Panc1 (cell line): ENCODE measurements at regions not wholly inside any gene's neighbourhood (a gene's known extent, or its start where the extent isn't known, plus 50 kb on each side); places are given as distances from the start of the nearest gene placed in this dataset.

Source experiments
- POLR2AphosphoS5 ChIP-seq: IDR thresholded peaks from 2 replicates; pipeline ENCODE4 v1.6.1; 2012; ENCODE audit warnings: mild to moderate bottlenecking, low read depth, low read length, moderate library complexity
- TF ChIP-seq, protein P1 (sequence below): fragments of 450-650 bp; IDR thresholded peaks from 2 replicates; pipeline ENCODE4 v1.5.1; 2017; ENCODE audit warnings: mild to moderate bottlenecking
- TF ChIP-seq, protein P2 (sequence below), 2 experiments: IDR thresholded peaks; 2 replicates each; pipeline ENCODE4 v1.6.1; 2011 to 2012; ENCODE audit warnings: low read depth in 2 of 2, control low read depth in 1 of 2, low read length in 1 of 2, mild to moderate bottlenecking in 1 of 2, moderate library complexity in 1 of 2; ENCODE audit not compliant: insufficient read depth in 1 of 2

DNA sequence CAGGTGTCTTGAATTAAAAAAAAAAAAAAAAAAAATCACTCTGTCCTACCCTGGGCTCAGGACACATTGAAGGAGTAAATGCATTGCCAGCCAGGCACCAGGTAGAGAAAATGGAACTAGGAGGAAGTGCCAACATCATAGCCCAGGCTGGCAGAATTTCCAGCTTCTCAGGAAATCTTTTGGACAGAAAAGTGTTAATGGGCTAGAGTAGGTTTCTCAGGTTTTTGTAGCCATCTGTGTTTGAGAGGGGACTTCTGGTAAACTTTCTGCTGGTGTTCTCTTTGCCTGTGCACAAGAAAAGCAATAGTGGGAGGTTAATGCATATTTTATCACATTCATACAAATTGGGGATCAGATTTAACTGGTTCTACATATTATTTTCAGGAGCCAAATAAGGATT, 678.3 kb upstream of the NRSN1 start:
- TF ChIP-seq, protein P1, sequence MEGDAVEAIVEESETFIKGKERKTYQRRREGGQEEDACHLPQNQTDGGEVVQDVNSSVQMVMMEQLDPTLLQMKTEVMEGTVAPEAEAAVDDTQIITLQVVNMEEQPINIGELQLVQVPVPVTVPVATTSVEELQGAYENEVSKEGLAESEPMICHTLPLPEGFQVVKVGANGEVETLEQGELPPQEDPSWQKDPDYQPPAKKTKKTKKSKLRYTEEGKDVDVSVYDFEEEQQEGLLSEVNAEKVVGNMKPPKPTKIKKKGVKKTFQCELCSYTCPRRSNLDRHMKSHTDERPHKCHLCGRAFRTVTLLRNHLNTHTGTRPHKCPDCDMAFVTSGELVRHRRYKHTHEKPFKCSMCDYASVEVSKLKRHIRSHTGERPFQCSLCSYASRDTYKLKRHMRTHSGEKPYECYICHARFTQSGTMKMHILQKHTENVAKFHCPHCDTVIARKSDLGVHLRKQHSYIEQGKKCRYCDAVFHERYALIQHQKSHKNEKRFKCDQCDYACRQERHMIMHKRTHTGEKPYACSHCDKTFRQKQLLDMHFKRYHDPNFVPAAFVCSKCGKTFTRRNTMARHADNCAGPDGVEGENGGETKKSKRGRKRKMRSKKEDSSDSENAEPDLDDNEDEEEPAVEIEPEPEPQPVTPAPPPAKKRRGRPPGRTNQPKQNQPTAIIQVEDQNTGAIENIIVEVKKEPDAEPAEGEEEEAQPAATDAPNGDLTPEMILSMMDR: no peak
- TF ChIP-seq POLR2AphosphoS5: no peak
- TF ChIP-seq, protein P2, sequence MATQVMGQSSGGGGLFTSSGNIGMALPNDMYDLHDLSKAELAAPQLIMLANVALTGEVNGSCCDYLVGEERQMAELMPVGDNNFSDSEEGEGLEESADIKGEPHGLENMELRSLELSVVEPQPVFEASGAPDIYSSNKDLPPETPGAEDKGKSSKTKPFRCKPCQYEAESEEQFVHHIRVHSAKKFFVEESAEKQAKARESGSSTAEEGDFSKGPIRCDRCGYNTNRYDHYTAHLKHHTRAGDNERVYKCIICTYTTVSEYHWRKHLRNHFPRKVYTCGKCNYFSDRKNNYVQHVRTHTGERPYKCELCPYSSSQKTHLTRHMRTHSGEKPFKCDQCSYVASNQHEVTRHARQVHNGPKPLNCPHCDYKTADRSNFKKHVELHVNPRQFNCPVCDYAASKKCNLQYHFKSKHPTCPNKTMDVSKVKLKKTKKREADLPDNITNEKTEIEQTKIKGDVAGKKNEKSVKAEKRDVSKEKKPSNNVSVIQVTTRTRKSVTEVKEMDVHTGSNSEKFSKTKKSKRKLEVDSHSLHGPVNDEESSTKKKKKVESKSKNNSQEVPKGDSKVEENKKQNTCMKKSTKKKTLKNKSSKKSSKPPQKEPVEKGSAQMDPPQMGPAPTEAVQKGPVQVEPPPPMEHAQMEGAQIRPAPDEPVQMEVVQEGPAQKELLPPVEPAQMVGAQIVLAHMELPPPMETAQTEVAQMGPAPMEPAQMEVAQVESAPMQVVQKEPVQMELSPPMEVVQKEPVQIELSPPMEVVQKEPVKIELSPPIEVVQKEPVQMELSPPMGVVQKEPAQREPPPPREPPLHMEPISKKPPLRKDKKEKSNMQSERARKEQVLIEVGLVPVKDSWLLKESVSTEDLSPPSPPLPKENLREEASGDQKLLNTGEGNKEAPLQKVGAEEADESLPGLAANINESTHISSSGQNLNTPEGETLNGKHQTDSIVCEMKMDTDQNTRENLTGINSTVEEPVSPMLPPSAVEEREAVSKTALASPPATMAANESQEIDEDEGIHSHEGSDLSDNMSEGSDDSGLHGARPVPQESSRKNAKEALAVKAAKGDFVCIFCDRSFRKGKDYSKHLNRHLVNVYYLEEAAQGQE (IDR thresholded peaks at IDR 0.05; ENCODE audit: insufficient read depth in 1 of 2, low read depth in 2 of 2, low read length in 1 of 2): no peak
